H9 (cell line): ENCODE measurements at regions not wholly inside any gene's neighbourhood (a gene's known extent, or its start where the extent isn't known, plus 50 kb on each side); places are given as distances from the start of the nearest gene placed in this dataset.

Source experiments
- DNase-seq: peaks from one replicate; pipeline ENCODE4 v3.0.0-alpha.2; 2017
- H2AFZ ChIP-seq: one replicate; pipeline ENCODE4 v1.6.1; 2013; ENCODE audit warnings: mild to moderate bottlenecking, low read length, control low read depth, moderate library complexity
- H2AK5ac ChIP-seq: 2 replicates; pipeline ENCODE4 v1.6.1; 2013; ENCODE audit warnings: low read length, control low read depth, mixed read lengths; ENCODE audit not compliant: insufficient read length
- H2BK120ac ChIP-seq: one replicate; pipeline ENCODE4 v1.6.1; 2013; ENCODE audit warnings: low read depth, mild to moderate bottlenecking, low read length, control low read depth, inconsistent platforms; ENCODE audit not compliant: poor library complexity, severe bottlenecking
- H2BK12ac ChIP-seq: 2 replicates; pipeline ENCODE4 v1.6.1; 2013; ENCODE audit warnings: low read length, control low read depth, mixed read lengths, low read depth; ENCODE audit not compliant: insufficient read length
- H2BK15ac ChIP-seq: 2 replicates; pipeline ENCODE4 v1.6.1; 2013; ENCODE audit warnings: low read depth, low read length, control low read depth
- H2BK20ac ChIP-seq: one replicate; pipeline ENCODE4 v1.6.1; 2013; ENCODE audit warnings: low read depth, mild to moderate bottlenecking, low read length, control low read depth, inconsistent platforms; ENCODE audit not compliant: poor library complexity, severe bottlenecking
- H2BK5ac ChIP-seq: 2 replicates; pipeline ENCODE4 v1.6.1; 2013; ENCODE audit warnings: low read length, control low read depth, mixed read lengths; ENCODE audit not compliant: insufficient read length
- H3K14ac ChIP-seq: 2 replicates; pipeline ENCODE4 v1.6.1; 2013; ENCODE audit warnings: low read length, control low read depth; ENCODE audit not compliant: insufficient read depth
- H3K18ac ChIP-seq: 2 replicates; pipeline ENCODE4 v1.6.1; 2013; ENCODE audit warnings: low read depth, mild to moderate bottlenecking, mixed read lengths, low read length, control low read depth; ENCODE audit not compliant: insufficient read length
- H3K23ac ChIP-seq: 2 replicates; pipeline ENCODE4 v1.6.1; 2013; ENCODE audit warnings: low read length, control low read depth, mixed read lengths, low read depth; ENCODE audit not compliant: insufficient read length
- H3K23me2 ChIP-seq: 2 replicates; pipeline ENCODE4 v1.6.1; 2013; ENCODE audit warnings: low read depth, mild to moderate bottlenecking, mixed read lengths, low read length, control low read depth; ENCODE audit not compliant: insufficient read length, poor library complexity, severe bottlenecking
- H3K27ac ChIP-seq: 2 replicates; pipeline ENCODE4 v1.5.1; 2013; ENCODE audit warnings: low read length, control low read depth, mixed read lengths, low read depth; ENCODE audit not compliant: insufficient read length
- H3K27me3 ChIP-seq: 2 replicates; pipeline ENCODE4 v1.6.1; 2013; ENCODE audit warnings: low read length, control low read depth, inconsistent platforms; ENCODE audit not compliant: insufficient read depth
- H3K4ac ChIP-seq: 2 replicates; pipeline ENCODE4 v1.6.1; 2013; ENCODE audit warnings: low read depth, mild to moderate bottlenecking, control low read depth, inconsistent platforms, low read length, moderate library complexity
- H3K4me1 ChIP-seq: 2 replicates; pipeline ENCODE4 v1.6.1; 2013; ENCODE audit warnings: low read length, control low read depth, inconsistent platforms; ENCODE audit not compliant: insufficient read depth
- H3K4me2 ChIP-seq: 2 replicates; pipeline ENCODE4 v1.6.1; 2013; ENCODE audit warnings: low read length, control low read depth, mixed read lengths; ENCODE audit not compliant: insufficient read length, insufficient read depth
- H3K56ac ChIP-seq: 2 replicates; pipeline ENCODE4 v1.6.1; 2013; ENCODE audit warnings: low read depth, mild to moderate bottlenecking, mixed read lengths, low read length, control low read depth; ENCODE audit not compliant: insufficient read length
- H3K79me1 ChIP-seq: 2 replicates; pipeline ENCODE4 v1.6.1; 2013; ENCODE audit warnings: low read depth, mild to moderate bottlenecking, moderate library complexity, low read length, control low read depth, inconsistent platforms; ENCODE audit not compliant: insufficient read depth, poor library complexity, severe bottlenecking
- H3K79me2 ChIP-seq: 2 replicates; pipeline ENCODE4 v1.6.1; 2013; ENCODE audit warnings: low read length, control low read depth, inconsistent platforms; ENCODE audit not compliant: insufficient read depth
- H3K9ac ChIP-seq: 2 replicates; pipeline ENCODE4 v1.6.1; 2013; ENCODE audit warnings: low read length, control low read depth, mixed read lengths; ENCODE audit not compliant: insufficient read length; ENCODE audit errors: extremely low read depth
- H3K9me3 ChIP-seq: one replicate; pipeline ENCODE4 v1.6.1; 2013; ENCODE audit warnings: low read depth, low read length, inconsistent platforms; ENCODE audit not compliant: control insufficient read depth
- H3T11ph ChIP-seq: one replicate; pipeline ENCODE4 v1.6.1; 2013; ENCODE audit warnings: mild to moderate bottlenecking, low read length, control low read depth, inconsistent platforms
- H4K20me1 ChIP-seq: one replicate; pipeline ENCODE4 v1.6.1; 2013; ENCODE audit not compliant: control insufficient read depth, insufficient read length, insufficient read depth
- H4K5ac ChIP-seq: 2 replicates; pipeline ENCODE4 v1.6.1; 2013; ENCODE audit warnings: low read depth, mild to moderate bottlenecking, mixed read lengths, low read length, control low read depth; ENCODE audit not compliant: insufficient read length
- H4K8ac ChIP-seq: replicated peaks from 2 replicates; pipeline ENCODE4 v1.6.1; 2013; ENCODE audit warnings: low read length, control low read depth, mixed read lengths, low read depth; ENCODE audit not compliant: insufficient read length
- H4K91ac ChIP-seq: 2 replicates; pipeline ENCODE4 v1.6.1; 2013; ENCODE audit warnings: low read depth, mild to moderate bottlenecking, moderate library complexity, mixed read lengths, low read length, control low read depth; ENCODE audit not compliant: insufficient read length
- H3K27ac Mint-ChIP-seq, 3 experiments: 2 replicates in 2 of 3; 3 replicates in 1 of 3; pipeline ENCODE4 v1.8.0; 2020 to 2021; ENCODE audit warnings: mixed read lengths in 3 of 3, mild to moderate bottlenecking in 1 of 3, moderate library complexity in 1 of 3
- H3K27me3 Mint-ChIP-seq: 2 replicates; pipeline ENCODE4 v1.8.0; 2021; ENCODE audit warnings: low read depth, mild to moderate bottlenecking, moderate library complexity, mixed read lengths
- H3K36me3 Mint-ChIP-seq, 3 experiments: 2 replicates in 2 of 3; 3 replicates in 1 of 3; pipeline ENCODE4 v1.8.0; 2020 to 2021; ENCODE audit warnings: low read depth in 3 of 3, mixed read lengths in 3 of 3; ENCODE audit not compliant: insufficient read depth in 1 of 3
- H3K4me1 Mint-ChIP-seq, 2 experiments: 2 replicates each; pipeline ENCODE4 v1.8.0; 2020; ENCODE audit warnings: mixed read lengths in 2 of 2
- H3K4me3 Mint-ChIP-seq, 2 experiments: 2 replicates in 1 of 2; 3 replicates in 1 of 2; pipeline ENCODE4 v1.8.0; 2020 to 2021; ENCODE audit warnings: mild to moderate bottlenecking in 2 of 2, mixed read lengths in 2 of 2, moderate library complexity in 1 of 2
- H3K9me3 Mint-ChIP-seq, 2 experiments: 2 replicates in 1 of 2; 3 replicates in 1 of 2; pipeline ENCODE4 v1.8.0; 2020; ENCODE audit warnings: mild to moderate bottlenecking in 2 of 2, mixed read lengths in 2 of 2, moderate library complexity in 1 of 2
- CTCF ChIP-seq: fragments of 200-600 bp; sonication (generic); conservative IDR thresholded peaks from 3 replicates; pipeline ENCODE4 v1.8.0; 2021; ENCODE audit warnings: antibody characterized with exemption, mild to moderate bottlenecking
- WGBS: extraction: QIAGEN DNeasy Blood & Tissue Kit; methylation state at CpG from one replicate; pipeline ENCODE4 v1.1.7; 2013; ENCODE audit warnings: missing lambda C conversion rate, low lambda C conversion rate, mixed read lengths; ENCODE audit not compliant: insufficient read length; ENCODE audit errors: extremely low coverage; 5-methylcytosine and 5-hydroxymethylcytosine counted together

- no peak overlapping the region for H2BK20ac ChIP-seq
- H2BK120ac ChIP-seq = no peak overlapping the region
- no peak overlapping the region for H2BK5ac ChIP-seq
- no peak overlapping the region for H3K14ac ChIP-seq
- no peak overlapping the region for H4K8ac ChIP-seq
- no peaks in the 10 kb centered on the region for H3K4me1 Mint-ChIP-seq
- no peaks in the 10 kb centered on the region for H3K4me1 ChIP-seq
- no peak overlapping the region for H2AK5ac ChIP-seq
- peaks cover 0 to 12% (median 0%) of the 10 kb centered on the region in 3 experiments; a peak in 2 of 7 replicates for H3K36me3 Mint-ChIP-seq
- no peaks in the 10 kb centered on the region for H3K23me2 ChIP-seq
- H4K91ac ChIP-seq = no peak overlapping the region
- H3K9me3 ChIP-seq = no peaks in the 10 kb centered on the region
- no peak overlapping the region for H3K9ac ChIP-seq
- DNase-seq = no peak
- H2AFZ ChIP-seq = no peak overlapping the region
- H2BK12ac ChIP-seq = no peak overlapping the region
- no peaks in the 10 kb centered on the region for H3K79me1 ChIP-seq
- H3K23ac ChIP-seq = no peak overlapping the region
- H3K27me3 Mint-ChIP-seq = peaks cover 2% of the 10 kb centered on the region
- H3K18ac ChIP-seq = no peak overlapping the region
- no peak overlapping the region for H3T11ph ChIP-seq
- H3K79me2 ChIP-seq = no peaks in the 10 kb centered on the region
- H3K56ac ChIP-seq = no peak overlapping the region
- no peak overlapping the region for H3K27ac Mint-ChIP-seq
- H3K4me3 Mint-ChIP-seq = no peak overlapping the region
- H3K4ac ChIP-seq = no peak overlapping the region
- no peak overlapping the region for H3K4me2 ChIP-seq
- H4K20me1 ChIP-seq = no peaks in the 10 kb centered on the region
- H3K27ac ChIP-seq = no peak overlapping the region
- no CpG with 5 or more reads among the region's 3 CpGs for WGBS
- TF ChIP-seq CTCF = no peak
- no peaks in the 10 kb centered on the region for H3K27me3 ChIP-seq
- peaks cover 0 to 49% of the 10 kb centered on the region in 2 experiments; a peak in 4 of 5 replicates for H3K9me3 Mint-ChIP-seq
- H4K5ac ChIP-seq = no peak overlapping the region
- no peak overlapping the region for H2BK15ac ChIP-seq
These were observed 94.6 kb downstream of the FAM9B start for GRCh38 chrX:8939322-8939721.
